C4-2B (cell line): ENCODE measurements at regions not wholly inside any gene's neighbourhood (a gene's known extent, or its start where the extent isn't known, plus 50 kb on each side); places are given as distances from the start of the nearest gene placed in this dataset.

ENCODE experiments used
- ZFX ChIP-seq: fragments of 450-650 bp; IDR thresholded peaks from 2 replicates; pipeline ENCODE4 v1.6.1; 2017
- TF ChIP-seq, protein P1 (sequence below): fragments of 450-650 bp; conservative IDR thresholded peaks from 2 replicates; pipeline ENCODE4 v1.5.1; 2017; ENCODE audit warnings: mild to moderate bottlenecking

DNA sequence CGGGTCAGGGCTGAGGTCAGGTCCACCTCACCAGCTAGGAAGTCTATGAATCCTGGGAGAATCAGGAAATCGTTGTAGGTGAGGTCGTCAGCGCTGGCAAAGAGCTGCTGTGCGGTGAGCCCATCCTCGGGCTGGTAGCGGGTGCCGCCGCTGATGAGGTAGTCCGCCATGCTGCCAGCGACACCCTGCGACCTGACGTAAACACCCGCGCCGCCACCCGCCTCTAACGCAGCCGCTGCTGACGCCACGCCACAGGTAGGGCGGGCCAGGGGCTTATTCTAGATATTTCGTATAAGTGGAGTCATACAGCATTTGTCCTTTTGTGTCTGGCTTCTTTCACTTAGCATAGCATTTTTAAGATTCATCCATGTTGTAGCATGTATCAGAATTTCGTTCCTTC is 220.2 kb upstream of the ATP6AP2 start:
- TF ChIP-seq ZFX, result no peak
- TF ChIP-seq, protein P1, sequence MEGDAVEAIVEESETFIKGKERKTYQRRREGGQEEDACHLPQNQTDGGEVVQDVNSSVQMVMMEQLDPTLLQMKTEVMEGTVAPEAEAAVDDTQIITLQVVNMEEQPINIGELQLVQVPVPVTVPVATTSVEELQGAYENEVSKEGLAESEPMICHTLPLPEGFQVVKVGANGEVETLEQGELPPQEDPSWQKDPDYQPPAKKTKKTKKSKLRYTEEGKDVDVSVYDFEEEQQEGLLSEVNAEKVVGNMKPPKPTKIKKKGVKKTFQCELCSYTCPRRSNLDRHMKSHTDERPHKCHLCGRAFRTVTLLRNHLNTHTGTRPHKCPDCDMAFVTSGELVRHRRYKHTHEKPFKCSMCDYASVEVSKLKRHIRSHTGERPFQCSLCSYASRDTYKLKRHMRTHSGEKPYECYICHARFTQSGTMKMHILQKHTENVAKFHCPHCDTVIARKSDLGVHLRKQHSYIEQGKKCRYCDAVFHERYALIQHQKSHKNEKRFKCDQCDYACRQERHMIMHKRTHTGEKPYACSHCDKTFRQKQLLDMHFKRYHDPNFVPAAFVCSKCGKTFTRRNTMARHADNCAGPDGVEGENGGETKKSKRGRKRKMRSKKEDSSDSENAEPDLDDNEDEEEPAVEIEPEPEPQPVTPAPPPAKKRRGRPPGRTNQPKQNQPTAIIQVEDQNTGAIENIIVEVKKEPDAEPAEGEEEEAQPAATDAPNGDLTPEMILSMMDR, result no peak
